NCI-H1417 treated with DMSO at 0.1 percent for 48 hours (cell line): ENCODE measurements at regions not wholly inside any gene's neighbourhood (a gene's known extent, or its start where the extent isn't known, plus 50 kb on each side); places are given as distances from the start of the nearest gene placed in this dataset.
"Not testable (repeated sequence)": the region's sequence is repeated elsewhere in the genome, so short reads cannot be mapped to it uniquely, and the experiment has no call there.

Experiments used
- DNase-seq: peaks from one replicate; lab custom pipeline; 2025; lab: John Stamatoyannopoulos, UW

DNA sequence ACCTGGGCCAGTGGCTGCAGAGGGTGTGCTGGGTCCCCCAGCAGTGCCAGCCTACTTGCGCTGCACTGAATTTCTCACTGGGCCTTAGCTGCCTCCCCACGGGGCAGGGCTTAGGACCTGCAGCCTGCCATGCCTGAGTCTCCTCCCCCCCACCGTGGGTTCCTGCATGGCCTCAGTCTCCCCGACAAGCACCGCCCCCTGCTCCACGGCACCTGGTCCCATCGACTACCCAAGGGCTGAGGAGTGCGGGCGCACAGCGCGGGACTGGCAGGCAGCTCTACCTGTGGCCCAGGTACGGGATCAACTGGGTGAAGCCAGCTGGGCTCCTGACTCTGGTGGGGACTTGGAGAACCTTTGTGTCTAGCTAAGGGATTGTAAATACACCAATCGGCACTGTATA lies 1143.6 kb downstream of the OTOL1 start:
- not testable (repeated sequence) for DNase-seq

DNA sequence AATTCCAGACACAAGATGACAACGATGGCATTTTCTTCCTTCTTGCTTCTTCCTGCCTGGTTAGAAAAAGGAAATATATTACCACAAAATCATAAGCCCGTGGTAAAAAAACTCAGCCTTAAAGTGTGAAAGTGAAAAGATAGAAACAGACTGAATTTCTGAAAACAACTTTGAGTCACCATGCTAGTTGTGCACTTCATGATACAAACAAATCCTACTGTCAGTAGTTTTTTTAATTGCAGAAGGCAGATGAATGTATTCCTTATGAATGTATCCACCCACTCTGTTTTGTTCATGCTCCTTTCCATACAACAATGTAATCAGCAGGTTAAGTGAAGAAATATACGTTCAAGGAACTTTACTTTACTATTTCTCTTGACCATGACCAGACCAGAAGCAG lies 1144.7 kb downstream of the OTOL1 start:
- no peak for DNase-seq

DNA sequence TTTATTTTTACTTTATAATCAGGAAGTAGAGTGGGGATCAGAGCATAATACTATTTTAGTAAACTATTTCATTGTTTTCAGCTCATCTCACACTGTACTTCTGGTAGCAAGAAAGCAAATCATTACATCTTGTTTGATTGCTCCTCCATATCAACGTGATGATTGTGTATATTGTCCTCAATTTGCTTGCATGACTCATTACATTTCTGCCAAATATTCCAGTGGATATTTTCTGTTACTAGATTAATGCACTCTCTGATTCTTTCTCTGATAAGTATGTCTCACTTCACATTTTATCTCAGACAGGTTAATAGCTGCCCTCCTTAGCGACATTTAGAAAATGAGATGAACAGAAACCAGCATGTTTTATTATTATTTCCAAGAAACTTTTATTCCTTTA lies 1145.3 kb downstream of the OTOL1 start:
- no peak for DNase-seq

DNA sequence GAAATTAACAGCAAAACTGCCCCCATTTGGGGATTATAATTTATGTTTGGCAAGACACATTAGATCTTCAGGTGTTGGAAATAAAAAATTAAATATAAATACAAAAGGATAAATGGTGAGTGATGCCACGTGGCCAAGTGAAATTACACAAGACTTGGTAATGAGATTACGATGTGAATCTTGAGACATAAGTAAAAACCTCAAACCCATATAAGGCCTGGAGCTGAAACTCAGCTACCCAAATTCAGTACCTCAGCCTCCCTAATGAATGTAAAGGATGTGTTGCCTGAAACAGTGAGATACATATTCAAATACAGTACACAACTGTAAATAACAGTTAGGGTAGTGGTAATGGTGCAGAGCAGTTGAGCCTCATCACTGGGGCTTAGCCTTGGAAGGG lies 1146.6 kb downstream of the OTOL1 start:
- DNase-seq, result no peak

DNA sequence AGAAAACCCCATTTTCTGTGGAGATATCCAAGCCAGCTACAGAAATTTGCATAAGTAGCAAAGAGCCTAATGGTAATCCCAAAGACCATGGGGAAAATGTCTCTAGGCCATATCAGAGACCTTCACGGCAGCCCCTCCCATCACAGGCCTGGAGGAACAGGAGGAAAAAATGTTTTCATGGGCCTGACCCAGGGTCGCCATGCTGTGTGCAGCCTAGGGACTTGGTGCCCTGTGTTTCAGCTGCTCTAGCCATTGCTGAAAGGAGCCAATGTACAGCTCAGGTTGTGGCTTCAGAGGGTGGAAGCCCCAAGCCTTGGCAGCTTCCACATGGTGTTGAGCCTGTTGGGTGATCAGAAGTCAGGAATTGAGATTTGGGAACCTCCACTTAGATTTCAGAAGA lies 1150.7 kb downstream of the OTOL1 start:
- no peak for DNase-seq

DNA sequence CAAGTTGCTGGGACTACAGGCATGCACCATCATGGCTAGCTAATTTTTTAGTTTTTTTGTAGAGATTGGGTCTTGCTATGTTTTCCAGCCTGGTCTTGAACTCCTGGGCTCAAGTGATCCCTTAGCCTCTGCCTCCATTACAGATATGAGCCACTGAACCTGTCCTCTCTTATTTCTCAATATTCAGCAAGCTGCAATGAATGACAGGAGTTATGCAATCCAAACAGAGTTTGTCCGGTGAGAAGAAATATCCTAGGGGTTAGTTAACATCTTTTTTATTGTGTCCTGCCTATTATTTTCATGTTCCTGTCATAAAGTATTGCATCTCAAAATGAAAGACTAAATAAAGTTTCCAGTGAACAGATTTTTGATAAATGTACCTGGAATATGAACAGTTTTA lies 1161.4 kb downstream of the OTOL1 start:
- DNase-seq, result no peak

DNA sequence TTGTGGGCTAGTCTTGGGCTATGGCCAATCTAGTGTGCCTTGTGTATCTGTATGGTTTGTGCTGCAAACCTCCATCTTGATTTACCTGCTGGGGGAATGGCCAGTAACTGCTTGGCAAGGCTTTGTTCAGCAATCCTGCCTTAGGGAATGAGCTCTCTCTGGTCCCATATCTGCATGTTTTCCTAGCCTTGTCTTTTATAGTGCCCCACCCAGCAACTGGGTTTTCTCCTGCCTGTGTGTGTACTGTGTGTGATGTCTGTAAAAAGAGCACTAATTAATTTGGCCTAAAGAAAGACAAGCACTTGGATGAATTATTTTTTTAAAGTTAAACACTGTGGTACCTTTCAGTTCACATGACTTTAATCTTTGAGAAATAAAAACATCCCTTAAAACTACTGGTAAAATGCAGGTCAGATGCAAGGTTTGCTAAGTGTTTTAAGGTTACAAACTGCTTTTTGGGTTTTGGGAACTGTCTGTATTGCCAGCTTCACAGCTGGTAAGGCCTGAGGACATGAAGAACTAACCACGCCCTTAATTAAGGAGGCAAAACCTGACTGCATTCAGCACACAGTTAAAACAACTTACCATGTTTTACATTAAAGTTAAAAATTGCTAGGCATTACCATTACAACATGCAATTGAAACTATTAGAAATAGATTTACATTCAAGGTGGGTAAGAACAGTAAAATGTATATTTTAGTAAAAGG lies 1169.2 kb downstream of the OTOL1 start:
- DNase-seq, result no peak

DNA sequence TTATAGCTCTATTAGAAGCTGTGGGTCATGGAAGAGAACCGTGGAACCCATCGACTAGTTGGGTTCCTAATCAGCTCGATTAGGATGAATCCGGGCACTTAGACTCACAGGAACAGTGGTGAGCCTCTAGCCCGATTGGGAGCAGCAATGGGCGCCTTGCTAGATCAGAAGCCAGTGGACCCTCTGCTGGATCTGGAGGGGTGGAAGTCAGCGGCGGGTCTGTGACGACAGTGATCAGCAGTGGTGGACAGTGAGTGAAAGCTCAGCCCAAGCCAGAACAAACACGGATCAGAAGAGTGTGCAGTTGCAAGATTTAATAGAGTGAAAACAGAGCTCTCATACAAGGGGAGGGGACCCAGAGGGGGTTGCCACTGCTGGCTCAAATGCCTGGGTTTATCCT lies 1170.2 kb downstream of the OTOL1 start:
- DNase-seq, result no peak

DNA sequence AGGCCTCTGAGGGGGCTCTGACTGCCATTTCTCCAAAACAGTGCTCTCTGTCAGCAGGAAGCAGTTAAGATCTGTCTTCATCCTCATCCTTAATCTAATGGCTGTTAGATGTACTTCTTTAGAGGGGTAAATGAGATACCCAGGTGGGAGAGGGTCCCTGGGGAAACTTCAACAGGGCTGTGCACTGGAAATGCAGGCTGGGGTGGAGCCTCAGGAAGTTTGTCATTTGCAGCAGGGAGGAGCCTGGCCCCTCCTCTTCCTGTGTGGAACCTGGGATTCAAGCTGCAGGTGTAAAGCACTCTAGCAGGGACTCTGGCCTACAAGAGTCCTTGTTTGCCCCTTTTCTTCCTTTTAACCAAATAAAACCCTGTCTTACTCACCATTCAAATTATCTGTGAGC lies 1173.6 kb downstream of the OTOL1 start:
- no peak for DNase-seq

DNA sequence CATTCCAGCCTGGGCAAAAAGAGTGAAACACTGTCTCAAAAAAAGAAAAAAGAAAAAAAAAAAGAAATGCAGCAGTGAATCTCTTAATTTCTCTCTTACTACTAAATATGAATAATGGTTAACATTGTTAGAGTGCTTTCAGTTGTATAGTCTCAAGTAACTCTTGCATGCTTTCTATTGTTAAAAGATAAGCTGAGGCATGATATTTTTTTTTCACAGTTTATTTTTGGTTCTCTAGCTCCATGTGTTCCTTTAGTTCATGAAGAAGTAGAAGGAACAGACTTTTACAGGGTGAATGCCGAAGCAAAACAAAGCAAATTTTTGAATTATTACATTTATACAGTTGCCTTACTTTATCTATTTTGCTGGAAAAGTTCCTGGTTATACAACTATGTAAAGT lies 1180.9 kb downstream of the OTOL1 start:
- DNase-seq, result no peak

DNA sequence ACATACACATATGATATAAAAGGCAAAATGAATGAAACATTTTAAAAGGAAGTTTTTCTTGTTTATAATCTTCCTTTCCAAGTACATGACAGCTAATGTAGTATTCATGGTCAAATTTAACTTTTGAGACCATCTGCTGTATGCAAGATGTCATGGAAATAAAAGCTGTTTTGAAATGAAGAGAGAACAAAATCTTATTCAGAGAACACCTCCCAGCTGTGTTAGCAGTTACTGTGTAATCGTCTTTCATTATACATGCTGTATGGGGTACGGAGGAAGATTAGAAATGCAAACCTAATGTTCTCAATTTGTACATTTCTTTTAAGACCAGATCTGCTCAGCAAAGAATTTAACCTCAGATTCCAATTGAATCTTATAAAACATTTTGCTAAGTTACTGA lies 1182.3 kb downstream of the OTOL1 start:
- DNase-seq, result no peak

DNA sequence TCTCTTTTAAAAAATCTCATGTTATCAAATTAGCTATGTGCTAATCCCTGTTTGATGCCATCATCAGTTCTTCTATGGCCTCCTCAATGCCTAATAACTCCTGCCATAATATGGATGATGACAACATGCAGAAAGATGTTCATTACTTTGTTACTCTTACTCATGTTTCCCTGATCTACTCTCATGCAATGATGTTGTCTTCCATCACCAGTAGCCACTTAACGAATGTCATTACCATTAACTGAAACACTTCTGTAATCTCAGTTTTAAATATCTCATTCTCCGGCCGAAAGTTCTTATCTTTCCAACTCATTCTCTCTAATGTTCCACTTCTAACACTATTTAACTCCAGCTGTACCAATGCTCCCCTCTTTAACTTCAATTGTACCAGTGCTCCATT lies 1187.7 kb downstream of the OTOL1 start:
- no peak for DNase-seq

DNA sequence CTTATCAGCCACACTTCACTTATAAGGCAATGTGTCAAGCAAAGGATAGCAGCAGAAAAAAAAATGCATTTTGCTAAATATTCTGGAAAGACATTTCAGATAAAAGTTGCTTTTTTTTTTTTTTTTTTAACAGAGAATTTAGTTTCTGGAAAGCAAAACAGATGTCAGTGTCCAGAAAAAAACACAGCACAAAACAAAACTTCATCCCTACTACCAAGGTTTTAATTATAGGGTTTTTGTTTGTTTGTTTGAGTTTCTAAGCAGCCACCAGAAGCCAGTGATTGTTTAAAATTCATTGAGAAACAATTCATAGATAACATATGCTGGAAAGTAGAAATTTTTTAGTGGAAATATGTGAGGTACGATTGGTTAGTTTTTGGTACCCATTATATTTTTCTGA lies 1202.7 kb downstream of the OTOL1 start:
- DNase-seq, result no peak

DNA sequence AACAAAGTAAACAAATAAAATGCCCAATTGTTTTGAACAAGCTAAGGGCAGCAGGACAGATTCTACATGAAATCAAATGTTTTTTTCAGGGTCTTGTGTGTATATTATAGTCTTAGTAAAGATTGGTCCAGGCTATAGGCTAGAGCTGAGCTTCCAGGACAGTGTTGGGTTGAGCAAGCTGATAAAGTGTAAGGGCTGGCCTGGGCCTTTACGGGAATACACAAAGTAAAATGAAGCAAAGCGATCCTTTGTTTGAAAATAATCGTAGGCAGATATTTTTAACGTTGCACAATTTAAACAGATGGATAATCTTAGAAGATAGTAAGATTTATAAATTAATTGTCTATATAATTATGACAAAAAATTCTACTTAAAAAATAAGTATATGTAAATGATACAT lies 1204.6 kb downstream of the OTOL1 start:
- no peak for DNase-seq

DNA sequence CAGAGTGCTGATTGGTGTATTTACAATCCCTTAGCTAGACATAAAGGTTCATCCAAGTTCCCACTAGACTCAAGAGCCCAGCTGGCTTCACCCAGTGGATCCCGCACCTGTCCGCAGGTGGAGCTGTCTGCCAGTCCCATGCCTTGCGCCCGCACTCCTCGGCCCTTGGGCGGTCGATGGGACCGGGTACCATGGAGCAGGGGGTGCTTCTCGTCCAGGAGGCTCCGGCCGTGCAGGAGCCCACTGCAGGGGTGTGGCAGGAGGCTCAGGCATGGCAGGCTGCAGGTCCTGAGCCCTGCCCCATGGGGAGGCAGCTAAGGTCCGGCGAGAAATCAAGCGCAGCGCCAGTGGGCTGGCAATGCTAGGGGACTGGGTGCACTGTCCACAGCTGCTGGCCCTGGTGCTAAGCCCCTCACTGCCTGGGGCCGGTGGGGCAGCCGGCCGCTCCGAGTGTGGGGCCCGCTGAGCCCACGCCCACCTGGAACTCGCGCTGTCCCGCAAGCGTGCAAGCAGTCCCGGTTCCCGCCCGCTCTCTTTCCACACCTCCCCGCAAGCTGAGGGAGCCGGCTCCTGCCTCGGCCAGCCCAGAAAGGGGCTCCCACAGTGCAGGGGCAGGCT lies 1206.3 kb downstream of the OTOL1 start:
- DNase-seq, result no peak

DNA sequence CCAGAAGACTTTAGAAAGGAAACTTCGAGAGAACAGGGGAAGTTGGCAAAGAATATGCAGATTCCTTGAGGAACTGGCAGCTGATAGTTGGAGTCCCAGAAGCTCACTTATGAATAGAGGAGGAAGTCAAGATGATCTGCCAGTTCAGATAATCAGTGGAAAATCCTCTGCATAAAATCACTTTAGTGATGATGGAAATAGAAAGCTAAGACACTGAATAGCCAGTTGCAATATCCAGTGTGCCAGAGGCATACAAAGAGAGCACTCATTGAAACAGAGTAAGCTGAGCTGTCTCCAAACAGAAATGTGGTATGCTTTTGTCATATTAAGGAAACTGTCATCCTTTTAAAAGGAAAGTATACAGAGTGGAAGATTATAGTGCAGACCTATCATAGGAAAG lies 1207.6 kb downstream of the OTOL1 start:
- DNase-seq, result no peak

DNA sequence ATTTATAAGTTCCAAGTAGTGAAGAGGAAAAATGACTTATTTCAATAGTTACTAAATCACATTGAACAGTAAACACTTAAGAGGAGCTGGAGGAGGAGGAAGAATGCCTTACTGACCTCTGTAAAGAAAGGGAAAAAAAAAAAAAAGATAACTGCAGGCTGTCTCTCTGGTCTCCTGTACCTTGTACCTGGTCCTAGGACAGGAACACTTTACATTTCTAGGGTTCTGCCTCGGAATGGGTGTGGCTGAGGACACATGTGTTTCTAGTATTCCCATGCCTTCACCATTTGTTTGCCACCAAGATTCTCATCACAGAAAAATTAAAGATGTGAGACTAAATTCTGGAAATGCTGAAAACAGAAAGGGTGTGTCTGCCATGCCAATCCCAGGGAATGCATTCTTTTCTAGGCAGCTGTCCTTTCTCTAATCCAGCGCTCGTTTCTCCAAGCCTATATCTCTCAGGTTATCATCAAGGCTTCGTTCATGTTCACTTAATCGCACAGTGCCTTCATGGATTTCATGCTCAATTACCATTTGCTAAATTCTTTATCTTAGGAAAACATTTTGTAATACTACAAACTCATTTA lies 1208.3 kb downstream of the OTOL1 start:
- no peak for DNase-seq

DNA sequence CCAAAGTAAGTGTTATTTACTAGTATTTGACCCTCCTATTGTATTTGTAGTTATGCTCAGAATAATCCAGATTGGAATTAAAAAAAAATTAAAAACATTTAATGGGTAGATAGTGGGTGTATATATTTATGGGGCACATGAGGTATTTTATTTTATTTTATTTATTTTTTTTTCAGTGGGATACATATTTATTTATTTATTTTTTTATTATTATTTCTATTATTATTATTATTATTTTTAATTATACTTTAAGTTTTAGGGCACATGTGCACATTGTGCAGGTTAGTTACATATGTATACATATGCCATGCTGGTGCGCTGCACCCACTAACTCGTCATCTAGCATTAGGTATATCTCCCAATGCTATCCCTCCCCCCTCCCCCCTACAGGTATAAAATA lies 1211.8 kb downstream of the OTOL1 start:
- DNase-seq, result not testable (repeated sequence)

DNA sequence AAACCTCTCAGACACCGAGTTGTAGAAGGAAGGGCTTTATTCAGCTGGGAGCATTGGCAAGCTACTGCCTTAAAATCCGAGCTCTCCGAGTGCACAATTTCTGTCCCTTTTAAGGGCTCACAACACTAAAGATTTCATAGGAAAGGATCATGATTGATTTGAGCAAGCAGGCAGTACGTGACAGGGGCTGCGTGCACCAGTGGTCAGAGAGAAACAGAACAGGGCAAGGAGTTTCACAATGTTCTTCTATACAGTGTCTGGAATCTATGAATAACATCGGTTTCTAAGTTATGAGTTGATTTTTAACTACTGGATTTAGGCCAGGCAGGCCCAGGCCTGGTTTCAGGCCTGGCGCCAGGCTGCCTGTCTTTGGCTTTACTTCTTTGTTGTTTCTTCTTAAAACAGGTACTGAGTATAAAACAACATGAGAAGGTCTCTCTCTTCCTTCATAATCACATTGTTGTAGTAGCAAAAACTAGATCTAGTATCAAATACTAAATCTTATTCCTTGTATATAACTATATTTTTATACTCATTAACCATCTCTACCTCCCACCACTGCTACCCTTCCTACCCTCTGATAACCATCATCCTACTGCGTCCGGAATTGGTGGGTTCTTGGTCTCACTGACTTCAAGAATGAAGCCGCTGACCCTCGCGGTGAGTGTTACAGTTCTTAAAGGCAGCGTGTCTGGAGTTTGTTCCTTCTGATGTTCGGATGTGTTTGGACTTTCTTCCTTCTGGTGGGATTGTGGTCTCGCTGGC lies 1212.5 kb downstream of the OTOL1 start:
- DNase-seq, result not testable (repeated sequence)

DNA sequence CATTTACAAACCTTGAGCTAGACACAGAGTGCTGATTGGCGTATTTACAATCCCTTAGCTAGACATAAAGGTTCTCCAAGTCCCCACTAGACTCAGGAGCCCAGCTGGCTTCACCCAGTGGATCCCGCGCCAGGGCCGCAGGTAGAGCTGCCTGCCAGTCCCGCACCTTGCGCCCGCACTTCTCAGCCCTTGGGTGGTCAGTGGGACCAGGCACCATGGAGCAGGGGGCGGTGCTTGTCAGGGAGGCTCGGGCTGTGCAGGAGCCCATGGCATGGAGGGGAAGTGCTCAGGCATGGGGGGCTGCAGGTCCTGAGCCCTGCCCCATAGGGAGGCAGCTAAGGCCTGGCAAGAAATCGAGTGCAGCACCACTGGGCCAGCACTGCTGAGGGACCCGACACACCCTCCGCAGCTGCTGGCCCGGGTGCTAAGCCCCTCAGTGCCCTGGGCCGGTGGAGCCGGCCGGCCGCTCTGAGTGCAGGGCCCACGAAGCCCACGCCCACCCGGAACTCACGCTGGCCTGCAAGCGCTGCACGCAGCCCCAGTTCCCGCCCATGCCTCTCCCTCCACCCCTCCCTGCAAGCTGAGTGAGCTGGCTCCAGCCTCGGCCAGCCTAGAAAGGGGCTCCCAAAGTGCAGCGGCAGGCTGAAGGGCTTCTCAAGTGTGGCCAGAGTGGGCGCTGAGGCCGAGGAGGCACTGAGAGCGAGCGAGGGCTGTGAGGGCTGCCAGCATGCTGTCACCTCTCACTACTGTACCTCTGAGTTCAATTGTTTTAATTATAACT lies 1213.9 kb downstream of the OTOL1 start:
- no peak for DNase-seq

DNA sequence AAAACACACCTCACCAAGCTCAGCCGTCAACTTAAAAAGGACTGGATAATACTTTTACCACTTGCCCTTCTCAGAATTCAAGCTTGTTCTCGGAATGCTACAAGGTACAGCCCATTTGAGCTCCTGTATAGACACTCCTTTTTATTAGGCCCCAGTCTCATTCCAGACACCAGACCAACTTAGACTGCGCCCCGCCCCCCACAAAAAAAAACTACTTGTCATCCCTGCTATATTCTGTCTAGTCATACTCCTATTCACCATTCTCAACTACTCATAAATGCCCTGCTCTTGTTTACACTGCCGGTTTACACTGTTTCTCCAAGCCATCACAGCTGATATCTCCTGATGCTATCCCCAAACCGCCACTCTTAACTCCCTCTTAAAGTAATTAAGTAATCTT lies 1220.5 kb downstream of the OTOL1 start:
- not testable (repeated sequence) for DNase-seq

DNA sequence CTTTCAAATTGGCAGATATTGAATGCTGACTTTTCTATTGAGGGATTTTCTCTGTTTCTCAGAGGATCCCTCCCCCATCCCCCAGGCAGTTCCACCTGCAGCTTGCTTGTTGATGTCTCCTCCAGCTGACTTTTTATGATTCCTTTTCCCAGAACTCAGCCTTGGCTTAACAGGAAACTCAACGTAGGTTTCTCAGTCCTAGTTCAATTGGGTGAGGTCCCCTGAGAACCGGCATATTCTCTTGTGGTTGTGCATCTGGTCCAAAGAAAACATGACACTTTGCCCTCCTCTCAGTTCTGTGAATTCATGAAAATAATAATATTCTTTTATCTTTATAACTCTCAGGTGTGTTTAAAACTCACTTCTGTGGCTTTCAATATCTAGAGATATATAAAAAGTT lies 1222.1 kb downstream of the OTOL1 start:
- DNase-seq, result no peak
